Immature natural killer cell (primary cell): ENCODE measurements at regions not wholly inside any gene's neighbourhood (a gene's known extent, or its start where the extent isn't known, plus 50 kb on each side); places are given as distances from the start of the nearest gene placed in this dataset.

Source experiments
- DNase-seq, 3 donors: peaks; one replicate each; pipeline ENCODE4 v3.0.0; 2022; ENCODE audit warnings: mixed read lengths in 1 of 3
- H3K27ac Mint-ChIP-seq, 6 donors: one replicate each; pipeline ENCODE4 v1.8.0; 2020; ENCODE audit warnings: mixed read lengths in 6 of 6, mild to moderate bottlenecking in 5 of 6, inconsistent platforms in 4 of 6, moderate library complexity in 3 of 6
- H3K27me3 Mint-ChIP-seq, 3 donors: one replicate each; pipeline ENCODE4 v1.8.0; 2020 to 2021; ENCODE audit warnings: low read depth in 3 of 3, mild to moderate bottlenecking in 3 of 3, mixed read lengths in 3 of 3, moderate library complexity in 3 of 3, inconsistent platforms in 1 of 3
- H3K36me3 Mint-ChIP-seq, 3 donors: one replicate each; pipeline ENCODE4 v1.8.0; 2020; ENCODE audit warnings: mixed read lengths in 3 of 3, inconsistent platforms in 2 of 3, mild to moderate bottlenecking in 2 of 3
- H3K4me1 Mint-ChIP-seq, 2 donors: one replicate each; pipeline ENCODE4 v1.8.0; 2020; ENCODE audit warnings: inconsistent platforms in 2 of 2, mild to moderate bottlenecking in 2 of 2, mixed read lengths in 2 of 2, moderate library complexity in 1 of 2
- H3K4me3 Mint-ChIP-seq, 5 donors: one replicate each; pipeline ENCODE4 v1.8.0; 2020; ENCODE audit warnings: mild to moderate bottlenecking in 5 of 5, mixed read lengths in 5 of 5, inconsistent platforms in 3 of 5, moderate library complexity in 3 of 5
- H3K9me3 Mint-ChIP-seq, 6 donors: one replicate each; pipeline ENCODE4 v1.8.0; 2020; ENCODE audit warnings: mild to moderate bottlenecking in 6 of 6, mixed read lengths in 6 of 6, inconsistent platforms in 4 of 6, moderate library complexity in 3 of 6

DNA sequence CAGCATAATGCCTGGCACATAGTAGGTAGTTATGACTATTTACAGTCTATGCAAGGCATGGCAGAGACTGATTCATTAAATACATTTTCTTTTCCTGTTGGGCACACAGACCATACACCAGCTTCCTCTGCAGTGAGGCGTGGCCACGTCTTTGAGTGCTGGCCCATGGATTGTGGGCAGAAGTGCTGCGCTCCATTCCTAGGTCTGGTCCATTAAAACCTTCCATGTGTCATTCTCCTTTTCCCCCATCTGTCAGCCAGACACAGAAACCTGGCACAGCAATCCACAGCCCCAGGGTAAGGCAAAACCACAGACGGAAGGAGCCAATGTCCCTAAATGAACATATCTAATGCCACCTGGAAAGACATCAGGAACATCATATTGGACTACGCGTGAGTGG is 141.9 kb downstream of the TTC32 start:
- peaks cover 0 to 7% (median 7%) of the 10 kb centered on the region in 3 donors for H3K27me3 Mint-ChIP-seq
- no peaks in the 10 kb centered on the region for H3K36me3 Mint-ChIP-seq
- H3K9me3 Mint-ChIP-seq, result peaks cover 0 to 3% (median 0%) of the 10 kb centered on the region in 6 donors
- no peak for DNase-seq
- no peak overlapping the region for H3K4me3 Mint-ChIP-seq
- H3K4me1 Mint-ChIP-seq, result no peaks in the 10 kb centered on the region
- no peak overlapping the region for H3K27ac Mint-ChIP-seq

DNA sequence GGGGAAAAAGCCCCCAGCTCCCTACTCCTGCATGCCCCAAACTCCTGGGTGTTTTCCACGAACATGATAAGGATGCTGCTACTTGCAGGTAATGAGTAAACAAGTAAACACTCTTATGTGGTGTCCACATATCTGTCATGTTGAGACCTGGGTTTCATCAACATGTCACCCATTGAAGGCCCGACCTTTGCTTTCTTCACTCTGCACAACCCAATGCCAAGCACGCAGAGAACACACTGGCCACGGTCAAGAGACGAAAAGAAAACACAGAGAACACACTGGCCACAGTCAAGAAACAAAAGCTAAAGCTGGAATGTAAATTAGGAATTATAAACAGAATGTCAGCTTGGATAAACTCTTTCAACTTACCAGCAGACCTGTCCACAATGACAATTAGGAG is 143.1 kb downstream of the TTC32 start:
- Mint-ChIP-seq H3K4me3 (no peak overlapping the region), H3K27me3 (peaks cover 0 to 10% (median 9%) of the 10 kb centered on the region in 3 donors), H3K27ac (no peak overlapping the region), H3K36me3 (no peaks in the 10 kb centered on the region), H3K9me3 (peaks cover 0 to 3% (median 0%) of the 10 kb centered on the region in 6 donors), H3K4me1 (no peaks in the 10 kb centered on the region)
- DNase-seq, result no peak

DNA sequence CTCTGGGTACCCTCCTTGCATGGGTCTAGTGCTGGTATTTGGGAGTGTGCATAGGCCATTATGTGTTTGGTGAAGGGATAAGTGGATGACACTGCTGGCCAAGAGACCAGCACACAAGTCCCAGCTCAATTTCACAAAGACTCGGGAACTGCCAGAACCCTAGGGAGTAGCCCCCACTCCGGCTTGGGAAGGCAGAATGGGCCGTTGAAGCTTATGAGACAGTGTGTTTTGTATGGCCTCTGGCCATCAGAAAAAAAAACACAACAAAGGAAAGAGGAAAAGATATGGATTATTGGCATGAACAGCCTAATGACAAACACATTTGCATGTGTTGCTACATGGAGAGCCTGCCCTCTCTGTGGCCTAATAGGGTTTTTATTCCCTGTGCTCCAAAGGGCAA is 144.2 kb downstream of the TTC32 start:
- no peak overlapping the region for H3K27ac Mint-ChIP-seq
- no peaks in the 10 kb centered on the region for H3K4me1 Mint-ChIP-seq
- H3K27me3 Mint-ChIP-seq, result peaks cover 0 to 9% (median 6%) of the 10 kb centered on the region in 3 donors

GRCh38 chr2:19754907-19755306 is 146.9 kb downstream of the TTC32 start:
- no peaks in the 10 kb centered on the region for H3K36me3 Mint-ChIP-seq
- no peaks in the 10 kb centered on the region for H3K4me1 Mint-ChIP-seq
- H3K9me3 Mint-ChIP-seq, result peaks cover 0 to 3% (median 0%) of the 10 kb centered on the region in 6 donors
- no peak overlapping the region for H3K27ac Mint-ChIP-seq
- H3K4me3 Mint-ChIP-seq, result no peak overlapping the region
- peaks cover 4 to 10% (median 7%) of the 10 kb centered on the region in 3 donors for H3K27me3 Mint-ChIP-seq
- DNase-seq, result no peak

More for the DNA sequence above, 144.2 kb downstream of the TTC32 start:
- Mint-ChIP-seq H3K4me3 (no peak overlapping the region), H3K9me3 (peaks cover 0 to 3% (median 0%) of the 10 kb centered on the region in 6 donors), H3K36me3 (no peaks in the 10 kb centered on the region)
- DNase-seq, result no peak

- no peak for DNase-seq
- H3K27me3 Mint-ChIP-seq, result peaks cover 4 to 9% (median 7%) of the 10 kb centered on the region in 3 donors
- no peak overlapping the region for H3K4me3 Mint-ChIP-seq
- no peak overlapping the region for H3K27ac Mint-ChIP-seq
- H3K36me3 Mint-ChIP-seq, result no peaks in the 10 kb centered on the region
- peaks cover 0 to 2% (median 0%) of the 10 kb centered on the region in 6 donors for H3K9me3 Mint-ChIP-seq
- H3K4me1 Mint-ChIP-seq, result no peaks in the 10 kb centered on the region
These were observed 148.0 kb downstream of the TTC32 start for GRCh38 chr2:19753818-19754217.

DNA sequence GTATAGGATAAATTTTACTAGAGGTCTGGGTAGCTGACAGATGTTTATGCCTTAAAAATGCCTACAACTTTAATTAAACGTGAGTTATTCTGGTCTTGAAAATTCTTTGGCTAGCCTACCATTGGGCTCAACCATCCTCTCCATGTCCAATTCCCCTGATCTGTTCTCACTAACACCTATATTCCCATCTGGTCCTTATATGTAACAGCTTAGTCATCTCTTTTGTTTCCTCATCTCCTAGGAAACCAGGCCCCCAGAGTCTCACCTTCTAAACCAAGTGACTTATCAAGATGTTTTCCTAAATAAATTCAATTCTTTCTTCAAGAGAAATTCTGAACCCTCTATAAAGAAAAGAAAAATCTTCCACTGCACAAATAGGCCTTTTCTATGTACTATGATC is 148.5 kb downstream of the TTC32 start:
- H3K4me3 Mint-ChIP-seq, result no peak overlapping the region
- H3K36me3 Mint-ChIP-seq, result no peaks in the 10 kb centered on the region
- no peaks in the 10 kb centered on the region for H3K4me1 Mint-ChIP-seq
- no peak for DNase-seq
- H3K27me3 Mint-ChIP-seq, result peaks cover 4 to 12% (median 7%) of the 10 kb centered on the region in 3 donors
- no peak overlapping the region for H3K27ac Mint-ChIP-seq
- peaks cover 0 to 1% (median 0%) of the 10 kb centered on the region in 6 donors for H3K9me3 Mint-ChIP-seq

- Mint-ChIP-seq H3K9me3 (peaks cover 0 to 1% (median 0%) of the 10 kb centered on the region in 6 donors), H3K36me3 (no peaks in the 10 kb centered on the region), H3K27me3 (peaks cover 4 to 12% (median 7%) of the 10 kb centered on the region in 3 donors), H3K27ac (no peak overlapping the region), H3K4me3 (no peak overlapping the region), H3K4me1 (no peaks in the 10 kb centered on the region)
- no peak for DNase-seq
These were observed 149.3 kb downstream of the TTC32 start for GRCh38 chr2:19752500-19752899.

DNA sequence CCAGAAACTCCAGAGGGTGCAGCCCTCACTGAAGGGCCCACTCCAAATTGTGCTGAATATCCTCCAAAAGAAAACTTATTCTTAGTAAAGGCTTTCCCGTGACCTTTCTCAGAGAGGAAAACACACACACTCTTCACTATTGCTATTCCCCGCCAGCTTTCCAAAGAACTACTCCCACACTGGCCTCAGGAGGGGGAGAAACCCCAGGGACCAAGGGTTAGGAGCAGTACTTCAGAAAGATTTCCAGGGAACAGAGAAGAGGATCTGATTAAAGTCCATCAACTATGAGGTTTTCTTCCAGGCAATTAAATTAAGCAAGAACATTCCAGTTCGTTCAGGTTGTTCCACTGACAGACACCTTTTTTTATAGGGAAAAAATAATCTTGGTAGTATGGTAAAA is 150.2 kb downstream of the TTC32 start:
- Mint-ChIP-seq H3K4me3 (no peak overlapping the region), H3K36me3 (no peaks in the 10 kb centered on the region), H3K9me3 (peaks cover 0 to 1% (median 0%) of the 10 kb centered on the region in 6 donors), H3K27me3 (peaks cover 4 to 11% (median 7%) of the 10 kb centered on the region in 3 donors), H3K4me1 (no peaks in the 10 kb centered on the region), H3K27ac (no peak overlapping the region)
- DNase-seq, result no peak

GRCh38 chr2:19750136-19750535 is 151.6 kb downstream of the TTC32 start:
- no peaks in the 10 kb centered on the region for H3K9me3 Mint-ChIP-seq
- H3K27ac Mint-ChIP-seq, result no peak overlapping the region
- H3K4me1 Mint-ChIP-seq, result no peaks in the 10 kb centered on the region
- H3K4me3 Mint-ChIP-seq, result no peak overlapping the region
- H3K36me3 Mint-ChIP-seq, result no peaks in the 10 kb centered on the region
- DNase-seq, result no peak
- H3K27me3 Mint-ChIP-seq, result peaks cover 4 to 11% (median 7%) of the 10 kb centered on the region in 3 donors

DNA sequence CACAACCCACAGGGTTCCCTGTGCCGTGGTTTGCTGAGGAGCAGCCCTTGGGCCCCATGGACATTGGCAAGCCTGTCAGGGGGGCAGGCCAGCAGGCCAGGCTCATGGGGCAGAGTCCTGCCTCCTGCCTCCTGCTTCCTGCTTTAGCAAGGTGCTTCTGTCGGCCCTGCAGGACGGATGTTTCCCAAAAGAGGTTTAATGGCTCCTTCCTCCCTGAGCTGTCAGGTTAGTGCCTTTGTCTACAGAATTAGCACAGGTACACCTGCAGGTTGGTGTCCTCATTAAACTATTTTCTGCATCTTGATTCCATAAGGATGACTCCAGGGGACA is 152.3 kb downstream of the TTC32 start:
- Mint-ChIP-seq H3K9me3 (no peaks in the 10 kb centered on the region), H3K27ac (no peak overlapping the region), H3K36me3 (no peaks in the 10 kb centered on the region), H3K27me3 (peaks cover 4 to 11% (median 5%) of the 10 kb centered on the region in 3 donors), H3K4me1 (no peaks in the 10 kb centered on the region), H3K4me3 (no peak overlapping the region)
- DNase-seq, result no peak

- no peaks in the 10 kb centered on the region for H3K4me1 Mint-ChIP-seq
These were observed 152.9 kb downstream of the TTC32 start for GRCh38 chr2:19748711-19749506.

DNA sequence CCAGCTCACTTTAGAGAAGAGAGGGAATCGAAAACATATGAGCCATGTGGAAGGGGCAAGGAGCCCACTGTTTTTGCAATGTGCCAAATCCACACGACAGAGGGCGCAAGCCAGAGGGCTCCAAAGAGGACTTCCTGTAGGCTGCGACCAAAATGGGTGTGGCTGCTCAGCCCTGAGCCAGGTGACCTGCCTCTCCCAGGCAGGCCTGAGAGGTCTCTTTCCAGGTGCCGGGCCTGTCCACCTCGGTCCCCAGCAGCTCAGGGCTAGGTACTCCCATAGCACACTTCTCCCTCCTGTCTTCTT is 153.8 kb downstream of the TTC32 start:
- H3K4me3 Mint-ChIP-seq, result no peak overlapping the region
- H3K27me3 Mint-ChIP-seq, result peaks cover 2 to 8% (median 4%) of the 10 kb centered on the region in 3 donors
- H3K36me3 Mint-ChIP-seq, result no peaks in the 10 kb centered on the region
- no peak for DNase-seq
- H3K9me3 Mint-ChIP-seq, result no peaks in the 10 kb centered on the region
- H3K4me1 Mint-ChIP-seq, result no peaks in the 10 kb centered on the region
- no peak overlapping the region for H3K27ac Mint-ChIP-seq

More at GRCh38 chr2:19748711-19749506, 152.9 kb downstream of the TTC32 start:
- no peak for DNase-seq
- Mint-ChIP-seq H3K9me3 (no peaks in the 10 kb centered on the region), H3K27ac (no peak overlapping the region), H3K4me3 (no peak overlapping the region), H3K36me3 (no peaks in the 10 kb centered on the region), H3K27me3 (peaks cover 3 to 10% (median 4%) of the 10 kb centered on the region in 3 donors)

- no peak for DNase-seq
- Mint-ChIP-seq H3K4me1 (no peaks in the 10 kb centered on the region), H3K9me3 (no peaks in the 10 kb centered on the region), H3K27ac (no peak overlapping the region), H3K27me3 (peaks cover 2 to 8% (median 4%) of the 10 kb centered on the region in 3 donors), H3K36me3 (no peaks in the 10 kb centered on the region), H3K4me3 (no peak overlapping the region)
These were observed 154.3 kb downstream of the TTC32 start for GRCh38 chr2:19747310-19748072.

DNA sequence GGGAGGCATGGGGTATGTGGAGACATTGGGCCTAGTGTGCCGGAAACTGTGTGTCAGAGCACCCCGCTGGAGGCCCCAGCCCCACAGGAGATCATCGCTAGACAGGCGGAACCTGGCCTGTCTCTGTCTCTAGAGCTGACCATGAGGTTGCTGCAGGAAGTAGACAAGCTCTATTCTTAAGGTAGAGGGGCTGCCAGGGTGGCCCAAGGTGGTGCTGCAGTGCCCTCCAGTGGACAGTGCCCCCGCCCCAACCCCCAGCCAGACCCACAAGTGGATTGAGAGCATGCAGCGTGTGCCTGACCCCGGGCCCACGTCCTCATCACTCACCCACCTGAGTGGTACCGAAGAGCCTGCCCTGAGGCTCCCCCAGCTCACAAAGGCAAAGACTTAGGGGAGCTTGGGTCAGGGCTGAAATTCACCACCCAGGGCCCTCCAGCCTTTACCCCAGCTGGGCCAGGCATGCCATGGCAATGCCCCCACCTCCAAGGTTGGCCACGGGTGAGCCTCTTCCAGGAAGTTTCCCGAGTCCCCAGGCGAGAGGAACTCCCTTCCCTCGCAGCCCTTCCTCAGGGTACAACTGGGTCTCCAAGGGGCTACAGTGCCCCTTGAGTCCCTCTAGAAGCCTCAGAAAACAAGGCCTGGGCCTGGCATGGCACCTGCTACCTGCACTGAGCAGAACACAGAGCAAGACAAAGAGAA is 155.0 kb downstream of the TTC32 start:
- no peak overlapping the region for H3K4me3 Mint-ChIP-seq
- DNase-seq, result no peak
- no peaks in the 10 kb centered on the region for H3K9me3 Mint-ChIP-seq
- no peak overlapping the region for H3K27ac Mint-ChIP-seq
- no peaks in the 10 kb centered on the region for H3K36me3 Mint-ChIP-seq
- peaks cover 2 to 8% (median 4%) of the 10 kb centered on the region in 3 donors for H3K27me3 Mint-ChIP-seq
- H3K4me1 Mint-ChIP-seq, result no peaks in the 10 kb centered on the region
